Astrocyte of the spinal cord (primary cell): ENCODE measurements at regions not wholly inside any gene's neighbourhood (a gene's known extent, or its start where the extent isn't known, plus 50 kb on each side); places are given as distances from the start of the nearest gene placed in this dataset.

Source experiments
- DNase-seq: peaks from one replicate; pipeline ENCODE4 v3.0.0; 2011; ENCODE audit warnings: low read depth, low spot score
- H3K4me3 ChIP-seq: 2 replicates; pipeline ENCODE4 v1.5.1; 2011; ENCODE audit warnings: low read depth, mild to moderate bottlenecking, low read length, moderate library complexity
- CTCF ChIP-seq: IDR thresholded peaks from 2 replicates; pipeline ENCODE4 v1.5.1; 2012; ENCODE audit warnings: low read depth, mild to moderate bottlenecking, low read length, inconsistent platforms
- in situ Hi-C: cut with HindIII; loops from 2 replicates; pipeline ENCODE4 v1.10.0; 2017; ENCODE audit warnings: low sequenced_read_pairs

GRCh38 chr6:141035312-141036200 is 1097.2 kb upstream of the GJE1 start:
- no peak overlapping the region for H3K4me3 ChIP-seq
- in situ Hi-C loops, result no loop called here
- TF ChIP-seq CTCF, result no peak
- DNase-seq, result peak; percentile 9

GRCh38 chr6:141033101-141033500 is 1099.6 kb upstream of the GJE1 start:
- in situ Hi-C loops, result no loop called here
- no peak for DNase-seq

GRCh38 chr6:141029908-141030307 is 1102.8 kb upstream of the GJE1 start:
- TF ChIP-seq CTCF, result no peak
- H3K4me3 ChIP-seq, result no peak overlapping the region
- in situ Hi-C loops, result no loop called here
- no peak for DNase-seq

More at GRCh38 chr6:141033101-141033500, 1099.6 kb upstream of the GJE1 start:
- no peak for TF ChIP-seq CTCF
- no peak overlapping the region for H3K4me3 ChIP-seq

GRCh38 chr6:141028791-141029280 is 1103.9 kb upstream of the GJE1 start:
- in situ Hi-C loops, result no loop called here

GRCh38 chr6:141026504-141026903 is 1106.2 kb upstream of the GJE1 start:
- no peak overlapping the region for H3K4me3 ChIP-seq

More at GRCh38 chr6:141028791-141029280, 1103.9 kb upstream of the GJE1 start:
- no peak for DNase-seq
- no peak overlapping the region for H3K4me3 ChIP-seq
- no peak for TF ChIP-seq CTCF

GRCh38 chr6:141024526-141024925 is 1108.2 kb upstream of the GJE1 start:
- DNase-seq, result no peak
- in situ Hi-C loops, result no loop called here
- H3K4me3 ChIP-seq, result no peak overlapping the region
- no peak for TF ChIP-seq CTCF

More at GRCh38 chr6:141026504-141026903, 1106.2 kb upstream of the GJE1 start:
- TF ChIP-seq CTCF, result no peak
- in situ Hi-C loops, result no loop called here
- no peak for DNase-seq
